ENCODE measurements at regions not wholly inside any gene's neighbourhood (a gene's known extent, or its start where the extent isn't known, plus 50 kb on each side); places are given as distances from the start of the nearest gene placed in this dataset.
A peak's percentile ranks its signal among the peaks of the same experiment; 100 is the strongest.

DNA sequence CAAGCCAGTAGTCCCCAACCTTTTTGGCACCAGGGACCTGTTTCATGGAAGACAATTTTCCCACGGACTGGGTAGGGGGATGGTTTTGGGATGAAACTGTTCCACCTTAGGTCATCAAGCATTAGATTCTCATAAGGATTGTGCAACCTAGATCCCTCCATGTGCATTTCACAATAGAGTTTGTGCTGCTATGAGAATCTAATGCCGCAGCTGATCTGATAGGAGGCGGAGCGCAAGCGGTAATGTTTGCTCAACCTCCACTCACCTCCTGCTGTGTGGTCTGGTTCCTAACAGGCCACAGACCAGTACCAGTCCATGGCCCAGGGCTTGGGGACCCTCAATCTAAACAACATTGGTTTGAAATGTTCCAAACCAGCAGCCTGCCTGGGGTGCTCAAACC, 137.0 kb upstream of the STXBP5 start (continued):
- TF ChIP-seq, protein P1, sequence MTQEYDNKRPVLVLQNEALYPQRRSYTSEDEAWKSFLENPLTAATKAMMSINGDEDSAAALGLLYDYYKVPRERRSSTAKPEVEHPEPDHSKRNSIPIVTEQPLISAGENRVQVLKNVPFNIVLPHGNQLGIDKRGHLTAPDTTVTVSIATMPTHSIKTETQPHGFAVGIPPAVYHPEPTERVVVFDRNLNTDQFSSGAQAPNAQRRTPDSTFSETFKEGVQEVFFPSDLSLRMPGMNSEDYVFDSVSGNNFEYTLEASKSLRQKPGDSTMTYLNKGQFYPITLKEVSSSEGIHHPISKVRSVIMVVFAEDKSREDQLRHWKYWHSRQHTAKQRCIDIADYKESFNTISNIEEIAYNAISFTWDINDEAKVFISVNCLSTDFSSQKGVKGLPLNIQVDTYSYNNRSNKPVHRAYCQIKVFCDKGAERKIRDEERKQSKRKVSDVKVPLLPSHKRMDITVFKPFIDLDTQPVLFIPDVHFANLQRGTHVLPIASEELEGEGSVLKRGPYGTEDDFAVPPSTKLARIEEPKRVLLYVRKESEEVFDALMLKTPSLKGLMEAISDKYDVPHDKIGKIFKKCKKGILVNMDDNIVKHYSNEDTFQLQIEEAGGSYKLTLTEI (CRISPR knock-in tag; conservative IDR thresholded peaks at IDR 0.05): no peak
- TF ChIP-seq LRRFIP1 (CRISPR knock-in tag; conservative IDR thresholded peaks at IDR 0.05) (no peak), GTF3A (CRISPR knock-in tag; conservative IDR thresholded peaks at IDR 0.05) (no peak), SIX4 (CRISPR knock-in tag; IDR thresholded peaks at IDR 0.05) (no peak), MTA1 (CRISPR knock-in tag; IDR thresholded peaks at IDR 0.05; ENCODE audit: borderline replicate concordance) (no peak), ZNF331 (CRISPR knock-in tag; IDR thresholded peaks at IDR 0.05) (peak; percentile 28; the same call in 1 of the 2 replicates), ZNF451 (CRISPR knock-in tag; IDR thresholded peaks at IDR 0.05) (no peak), KLF13 (CRISPR knock-in tag; IDR thresholded peaks at IDR 0.05) (no peak), NR2C2 (CRISPR knock-in tag; IDR thresholded peaks at IDR 0.05; ENCODE audit: borderline replicate concordance) (no peak), ZNF333 (CRISPR knock-in tag; IDR thresholded peaks at IDR 0.05; ENCODE audit: borderline replicate concordance) (no peak), KDM1A (CRISPR knock-in tag; IDR thresholded peaks at IDR 0.05) (0 out of 2 replicates have a peak, but pooled peaks have one; percentile 9), RAD51 (IDR thresholded peaks at IDR 0.05; ENCODE audit: borderline replicate concordance) (no peak), ZBTB8A (CRISPR knock-in tag; IDR thresholded peaks at IDR 0.05; ENCODE audit: borderline replicate concordance, low read depth) (no peak), ZNF563 (CRISPR knock-in tag; IDR thresholded peaks at IDR 0.05) (no peak), ZNF354B (CRISPR knock-in tag; IDR thresholded peaks at IDR 0.05) (no peak), ZNF510 (CRISPR knock-in tag; IDR thresholded peaks at IDR 0.05; ENCODE audit: low read depth) (no peak), ZNF607 (CRISPR knock-in tag; IDR thresholded peaks at IDR 0.05; ENCODE audit: borderline replicate concordance) (no peak), ERF (CRISPR knock-in tag; IDR thresholded peaks at IDR 0.05) (no peak), ZNF33A (CRISPR knock-in tag; IDR thresholded peaks at IDR 0.05; ENCODE audit: borderline replicate concordance) (no peak), CBX1 (IDR thresholded peaks at IDR 0.05; ENCODE audit: low read depth) (no peak)
- TF ChIP-seq, protein P2, sequence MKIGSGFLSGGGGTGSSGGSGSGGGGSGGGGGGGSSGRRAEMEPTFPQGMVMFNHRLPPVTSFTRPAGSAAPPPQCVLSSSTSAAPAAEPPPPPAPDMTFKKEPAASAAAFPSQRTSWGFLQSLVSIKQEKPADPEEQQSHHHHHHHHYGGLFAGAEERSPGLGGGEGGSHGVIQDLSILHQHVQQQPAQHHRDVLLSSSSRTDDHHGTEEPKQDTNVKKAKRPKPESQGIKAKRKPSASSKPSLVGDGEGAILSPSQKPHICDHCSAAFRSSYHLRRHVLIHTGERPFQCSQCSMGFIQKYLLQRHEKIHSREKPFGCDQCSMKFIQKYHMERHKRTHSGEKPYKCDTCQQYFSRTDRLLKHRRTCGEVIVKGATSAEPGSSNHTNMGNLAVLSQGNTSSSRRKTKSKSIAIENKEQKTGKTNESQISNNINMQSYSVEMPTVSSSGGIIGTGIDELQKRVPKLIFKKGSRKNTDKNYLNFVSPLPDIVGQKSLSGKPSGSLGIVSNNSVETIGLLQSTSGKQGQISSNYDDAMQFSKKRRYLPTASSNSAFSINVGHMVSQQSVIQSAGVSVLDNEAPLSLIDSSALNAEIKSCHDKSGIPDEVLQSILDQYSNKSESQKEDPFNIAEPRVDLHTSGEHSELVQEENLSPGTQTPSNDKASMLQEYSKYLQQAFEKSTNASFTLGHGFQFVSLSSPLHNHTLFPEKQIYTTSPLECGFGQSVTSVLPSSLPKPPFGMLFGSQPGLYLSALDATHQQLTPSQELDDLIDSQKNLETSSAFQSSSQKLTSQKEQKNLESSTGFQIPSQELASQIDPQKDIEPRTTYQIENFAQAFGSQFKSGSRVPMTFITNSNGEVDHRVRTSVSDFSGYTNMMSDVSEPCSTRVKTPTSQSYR (CRISPR knock-in tag; IDR thresholded peaks at IDR 0.05; ENCODE audit: borderline replicate concordance): no peak
- TF ChIP-seq, protein P3, sequence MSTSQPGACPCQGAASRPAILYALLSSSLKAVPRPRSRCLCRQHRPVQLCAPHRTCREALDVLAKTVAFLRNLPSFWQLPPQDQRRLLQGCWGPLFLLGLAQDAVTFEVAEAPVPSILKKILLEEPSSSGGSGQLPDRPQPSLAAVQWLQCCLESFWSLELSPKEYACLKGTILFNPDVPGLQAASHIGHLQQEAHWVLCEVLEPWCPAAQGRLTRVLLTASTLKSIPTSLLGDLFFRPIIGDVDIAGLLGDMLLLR (CRISPR knock-in tag; IDR thresholded peaks at IDR 0.05): no peak
